Activated naive CD8-positive, alpha-beta T cell treated with anti-CD3 and anti-CD28 coated beads, Interleukin-2, amount 50 U/mL, for 16 hours (primary cell): ENCODE measurements at regions not wholly inside any gene's neighbourhood (a gene's known extent, or its start where the extent isn't known, plus 50 kb on each side); places are given as distances from the start of the nearest gene placed in this dataset.

Source experiments
- DNase-seq: peaks from one replicate; pipeline ENCODE4 v3.0.0-alpha.2; 2020; ENCODE audit warnings: low read depth, low spot score

DNA sequence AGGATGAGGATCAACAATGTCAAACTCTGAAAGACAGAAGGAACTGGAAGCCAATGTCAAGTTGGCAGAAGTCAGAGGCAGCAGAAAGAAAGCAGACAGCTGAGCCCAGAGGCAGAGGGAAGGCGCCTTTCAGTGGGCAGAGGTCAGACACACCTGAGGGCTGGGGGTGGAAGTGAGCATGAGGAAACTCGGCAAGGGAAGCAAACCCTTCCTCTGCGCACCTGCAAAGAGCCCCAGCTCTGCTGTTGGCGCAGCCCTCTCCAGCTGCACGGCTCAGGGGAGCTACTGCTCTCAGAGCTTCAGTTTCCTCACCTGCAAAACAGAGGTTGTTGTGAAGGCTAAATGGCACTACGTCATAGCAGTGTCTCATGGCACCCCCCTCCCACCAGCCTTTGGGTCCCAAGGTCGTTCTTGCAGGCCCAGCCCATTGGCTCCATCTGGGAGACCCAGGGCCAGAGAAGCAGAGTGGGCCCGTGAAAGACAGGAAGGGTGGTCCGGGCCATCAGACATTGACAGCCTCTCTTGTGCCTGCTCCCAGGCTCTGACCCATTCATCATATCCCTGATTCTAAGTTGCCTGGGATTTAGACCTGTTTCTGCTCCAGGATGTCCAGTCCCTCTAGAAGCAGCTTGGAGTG lies 53.3 kb upstream of the SLC6A11 start:
- DNase-seq, result no peak

DNA sequence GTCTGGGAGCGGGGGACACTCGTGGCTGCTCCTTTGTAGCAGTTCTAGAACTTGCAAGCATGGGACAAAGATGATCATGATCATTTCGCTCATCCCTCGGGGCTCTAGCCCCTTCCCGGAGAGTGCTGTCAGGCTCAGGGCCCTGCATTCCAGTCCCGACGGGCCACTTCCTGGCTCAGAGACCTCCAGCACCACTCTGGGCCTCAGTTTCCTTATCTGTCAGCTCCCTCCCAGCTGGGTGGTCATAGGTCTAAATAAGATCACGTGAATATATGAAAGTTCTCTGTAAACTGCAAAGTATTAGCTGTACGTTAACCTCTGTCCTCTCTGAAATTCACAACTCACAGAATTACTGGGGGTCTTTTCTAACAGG lies 52.8 kb upstream of the SLC6A11 start:
- DNase-seq, result no peak

GRCh38 chr3:10763817-10764258 lies 52.2 kb upstream of the SLC6A11 start:
- DNase-seq, result no peak

DNA sequence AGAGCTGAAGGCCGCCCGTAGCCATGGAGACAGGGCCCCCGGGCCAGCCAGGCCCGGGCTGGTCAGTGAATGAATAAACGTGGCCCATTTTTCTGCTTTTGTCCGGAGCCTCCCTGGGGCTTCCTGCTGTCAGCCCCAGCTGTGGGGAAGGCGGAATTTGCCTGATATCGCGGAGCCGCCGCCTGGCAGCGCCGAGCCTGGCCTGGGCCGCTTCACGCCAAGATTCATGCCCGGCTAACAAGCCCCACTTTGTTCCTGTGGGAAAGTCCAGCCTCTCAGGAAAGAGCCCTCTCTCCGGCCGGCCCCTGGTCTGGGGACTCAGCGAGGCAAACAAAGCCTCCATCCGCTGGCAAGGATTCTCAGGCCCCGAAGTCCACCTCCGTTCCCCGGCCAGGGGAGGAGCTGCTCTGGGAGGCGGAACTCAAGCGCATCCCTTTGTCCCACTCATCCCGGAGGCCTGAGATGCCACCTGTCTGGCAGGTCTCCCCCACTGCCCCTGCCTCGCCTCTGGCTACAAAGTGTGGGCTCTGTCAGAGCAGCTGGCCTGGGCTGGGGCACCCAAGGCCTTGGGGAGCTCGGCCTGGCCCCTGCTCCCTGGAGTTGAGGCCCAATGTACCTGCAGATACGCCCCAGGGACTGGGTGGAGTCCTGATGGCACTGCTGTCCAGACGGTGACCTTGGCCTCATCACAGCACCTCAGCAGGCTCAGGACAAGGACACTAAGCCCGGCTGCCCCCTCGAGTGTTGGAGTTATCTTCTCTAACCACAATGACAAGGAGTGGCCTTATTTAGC lies 51.6 kb upstream of the SLC6A11 start:
- no peak for DNase-seq

- no peak for DNase-seq
Measured at GRCh38 chr3:10766049-10766705, 49.9 kb upstream of the SLC6A11 start.
